GM19372 (cell line): ENCODE measurements at regions not wholly inside any gene's neighbourhood (a gene's known extent, or its start where the extent isn't known, plus 50 kb on each side); places are given as distances from the start of the nearest gene placed in this dataset.

ENCODE experiments used
- ATAC-seq: cut with Tn5 transposase; IDR thresholded peaks from one replicate; pipeline ENCODE4 v1.9.1; 2021; ENCODE audit warnings: mild to moderate bottlenecking, low read depth, moderate library complexity; ENCODE audit not compliant: unreplicated experiment

GRCh38 chr20:40195742-40196141 is 493.3 kb downstream of the MAFB start:
- ATAC-seq = no peak

DNA sequence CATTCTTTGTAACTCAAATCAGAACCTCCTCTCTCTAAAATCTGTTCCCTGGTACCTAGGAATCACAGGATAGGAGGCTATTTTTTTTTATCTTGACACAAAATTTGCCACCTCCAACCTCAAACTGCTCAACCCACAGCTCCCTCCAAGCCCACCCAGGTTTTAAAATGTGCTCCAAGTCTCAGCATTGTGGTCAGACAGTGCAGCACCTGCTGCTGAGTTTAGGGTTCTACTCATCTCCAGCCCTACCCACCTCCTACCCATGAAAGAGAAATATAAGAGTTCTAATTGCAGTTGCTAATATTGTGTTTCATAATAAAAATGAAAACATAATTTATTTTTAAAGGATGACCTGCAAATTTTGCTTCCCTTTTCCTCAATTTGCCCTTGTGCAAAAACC is 496.5 kb downstream of the MAFB start:
- no peak for ATAC-seq

DNA sequence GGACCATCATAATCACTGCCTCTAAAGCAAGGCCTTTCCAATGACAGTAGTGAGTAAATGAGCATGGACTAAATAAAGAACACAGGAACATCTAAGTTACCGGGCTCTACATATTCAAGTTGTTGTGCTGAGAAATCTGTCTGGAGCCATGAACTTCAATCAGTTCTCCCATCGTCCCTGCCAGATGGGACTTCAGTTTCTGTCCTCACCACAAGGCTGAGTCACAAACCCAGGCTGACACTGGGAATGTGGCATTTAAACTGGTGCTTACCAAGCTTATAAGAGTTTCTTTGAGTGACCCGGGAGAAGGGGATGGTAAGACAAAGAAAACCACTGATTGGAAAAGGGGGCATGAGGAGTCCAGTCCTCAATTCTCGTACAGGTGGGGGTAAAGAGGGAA is 497.0 kb downstream of the MAFB start:
- ATAC-seq = no peak

DNA sequence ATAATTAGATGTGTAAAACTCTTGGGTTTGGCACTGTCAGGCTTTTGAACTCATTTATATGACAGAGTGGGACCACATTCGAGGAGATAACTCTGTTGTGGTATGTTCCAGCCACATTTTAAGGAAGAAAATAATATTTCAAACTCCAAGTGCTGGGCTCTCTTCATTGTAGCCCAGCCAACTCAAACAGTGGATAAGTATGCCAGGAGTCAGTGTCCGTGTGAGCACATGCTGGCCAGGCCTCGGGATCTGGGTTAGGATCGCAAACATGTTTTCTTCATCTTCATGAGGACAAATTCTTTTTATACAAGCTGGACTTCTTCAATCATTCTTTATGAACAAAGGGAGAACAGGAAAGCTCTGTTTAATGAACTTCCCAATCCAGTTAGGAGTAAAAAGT is 497.5 kb downstream of the MAFB start:
- ATAC-seq = no peak

- no peak for ATAC-seq
Observed at GRCh38 chr20:40189621-40190020, 499.4 kb downstream of the MAFB start.

DNA sequence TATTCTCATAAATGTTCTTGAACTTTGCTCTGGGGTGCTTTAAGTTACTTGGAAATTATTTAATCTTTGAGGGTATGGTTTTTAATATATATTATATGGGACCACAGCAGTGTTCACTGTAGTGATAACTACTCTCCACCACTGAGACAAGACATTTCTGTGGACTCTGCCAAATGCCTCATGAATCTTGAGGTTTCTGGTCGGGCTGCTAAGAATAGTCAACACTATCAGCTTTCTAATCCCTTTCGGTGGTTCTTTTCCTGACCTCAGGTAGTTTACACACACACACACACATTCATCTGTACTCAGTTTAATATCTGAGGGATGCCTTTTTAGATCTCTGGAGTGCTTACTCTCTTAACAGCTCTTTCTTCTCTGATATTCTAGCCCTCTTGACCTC is 500.7 kb downstream of the MAFB start:
- ATAC-seq = no peak

DNA sequence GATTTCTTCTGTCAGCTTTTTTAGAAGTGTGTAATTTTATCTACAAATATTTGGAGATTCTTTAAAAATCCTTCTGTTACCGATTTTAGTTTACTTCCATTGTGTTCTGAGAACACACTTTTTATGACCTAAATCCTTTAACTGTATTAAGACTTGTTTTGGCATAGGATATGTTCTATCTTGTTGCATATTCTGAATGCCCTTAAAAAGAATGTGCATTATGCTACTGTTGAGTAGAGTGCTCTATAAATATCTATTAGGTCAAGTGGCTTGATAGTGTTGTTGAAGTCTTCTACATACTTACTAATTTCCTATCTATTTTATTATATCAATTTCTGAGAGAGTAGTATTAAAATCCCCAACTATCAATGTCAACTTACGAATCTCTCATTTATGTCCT is 502.2 kb downstream of the MAFB start:
- ATAC-seq = no peak

GRCh38 chr20:40181676-40182075 is 507.4 kb downstream of the MAFB start:
- ATAC-seq = no peak

GRCh38 chr20:40176098-40176841 is 512.8 kb downstream of the MAFB start:
- no peak for ATAC-seq

GRCh38 chr20:40175296-40175695 is 513.7 kb downstream of the MAFB start:
- no peak for ATAC-seq

GRCh38 chr20:40173872-40174271 is 515.2 kb downstream of the MAFB start:
- no peak for ATAC-seq

DNA sequence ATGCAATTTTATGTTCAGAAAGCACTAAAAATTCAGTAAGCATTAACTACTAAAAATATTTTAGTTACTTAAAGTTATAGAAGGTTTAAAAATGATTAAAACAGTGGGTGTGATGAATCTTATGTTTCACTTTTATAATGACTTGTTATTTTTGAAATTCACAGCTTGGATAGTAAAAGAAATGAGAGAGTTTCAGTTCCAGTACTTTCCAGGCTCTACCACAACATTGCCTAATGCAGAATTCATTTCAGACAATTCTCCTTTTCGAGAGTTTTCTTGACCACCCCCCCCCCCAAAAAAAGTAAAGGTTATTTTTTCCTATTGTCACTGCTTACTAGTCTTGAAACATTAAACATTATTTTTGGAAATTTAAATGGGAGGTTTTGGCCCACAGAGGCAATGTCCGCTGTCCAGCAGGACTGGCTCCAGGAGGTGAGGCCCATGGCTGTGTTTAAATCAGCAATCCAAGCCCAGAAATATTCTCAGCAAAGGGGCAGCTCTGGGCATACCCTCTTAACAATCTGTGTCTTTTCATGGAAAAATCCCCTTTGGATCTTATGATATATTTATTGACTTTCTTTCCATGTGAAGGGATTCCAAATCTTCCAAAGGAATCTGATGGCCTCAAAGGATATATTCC is 519.9 kb downstream of the MAFB start:
- ATAC-seq = no peak

DNA sequence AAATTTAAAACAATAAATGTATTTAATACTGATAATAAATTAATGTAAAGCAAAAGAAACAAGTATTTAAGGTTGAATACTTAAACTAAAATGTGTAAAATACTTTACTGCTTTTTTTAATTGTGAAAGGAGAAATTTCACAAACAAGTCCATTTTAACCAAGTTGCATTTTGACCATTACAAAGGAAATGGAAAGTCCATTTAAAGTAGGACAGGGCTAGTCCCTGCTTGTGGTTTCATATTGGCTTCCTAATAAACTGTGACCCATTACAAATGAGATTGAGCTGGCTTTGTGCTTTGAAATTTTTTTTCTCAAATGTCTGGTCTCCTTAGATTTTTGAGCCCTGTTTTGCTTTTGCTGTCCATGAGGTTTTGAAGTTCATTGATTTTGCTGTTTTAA is 527.6 kb downstream of the MAFB start:
- ATAC-seq = no peak

DNA sequence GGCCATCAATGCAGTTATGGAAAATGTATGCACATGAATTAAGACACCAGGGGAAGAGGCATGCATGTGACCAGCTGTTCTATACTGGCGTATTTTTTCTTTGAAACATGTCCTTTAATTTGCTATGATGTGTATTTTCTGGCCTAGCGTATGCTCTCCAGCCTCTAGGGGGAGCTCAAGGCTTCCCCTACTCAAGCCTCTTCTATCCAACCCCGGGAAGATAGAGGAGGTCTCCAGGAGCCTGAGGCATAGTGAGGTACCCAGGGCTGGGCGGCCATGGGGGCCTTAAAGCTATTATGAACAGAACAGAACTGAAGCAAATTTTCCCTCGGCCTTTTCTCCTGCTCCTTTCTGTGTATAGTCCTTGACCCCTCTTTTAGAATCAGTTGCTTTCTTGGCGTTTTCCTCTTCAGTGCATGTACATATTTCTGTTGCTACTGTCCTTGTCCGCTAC is 528.9 kb downstream of the MAFB start:
- peak; percentile 42 for ATAC-seq

DNA sequence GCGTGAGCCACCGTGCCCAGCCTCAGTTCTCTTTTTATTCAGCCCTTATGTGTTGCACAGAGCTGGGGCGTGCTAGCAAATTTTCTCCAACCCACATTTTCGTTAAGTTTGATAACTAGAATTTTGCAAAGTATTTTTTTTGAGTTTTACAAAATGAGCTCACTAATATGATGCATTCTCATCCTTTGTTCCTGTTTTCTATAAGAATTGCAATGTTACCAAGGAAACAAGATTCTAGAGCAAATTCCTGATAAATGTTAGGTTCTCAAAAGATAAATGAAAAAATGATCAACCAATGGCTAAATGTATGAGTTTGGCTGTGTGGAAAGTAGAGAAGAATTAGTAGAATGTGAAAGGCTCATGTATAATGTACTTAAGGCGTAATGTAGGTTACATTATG is 529.8 kb downstream of the MAFB start:
- no peak for ATAC-seq

DNA sequence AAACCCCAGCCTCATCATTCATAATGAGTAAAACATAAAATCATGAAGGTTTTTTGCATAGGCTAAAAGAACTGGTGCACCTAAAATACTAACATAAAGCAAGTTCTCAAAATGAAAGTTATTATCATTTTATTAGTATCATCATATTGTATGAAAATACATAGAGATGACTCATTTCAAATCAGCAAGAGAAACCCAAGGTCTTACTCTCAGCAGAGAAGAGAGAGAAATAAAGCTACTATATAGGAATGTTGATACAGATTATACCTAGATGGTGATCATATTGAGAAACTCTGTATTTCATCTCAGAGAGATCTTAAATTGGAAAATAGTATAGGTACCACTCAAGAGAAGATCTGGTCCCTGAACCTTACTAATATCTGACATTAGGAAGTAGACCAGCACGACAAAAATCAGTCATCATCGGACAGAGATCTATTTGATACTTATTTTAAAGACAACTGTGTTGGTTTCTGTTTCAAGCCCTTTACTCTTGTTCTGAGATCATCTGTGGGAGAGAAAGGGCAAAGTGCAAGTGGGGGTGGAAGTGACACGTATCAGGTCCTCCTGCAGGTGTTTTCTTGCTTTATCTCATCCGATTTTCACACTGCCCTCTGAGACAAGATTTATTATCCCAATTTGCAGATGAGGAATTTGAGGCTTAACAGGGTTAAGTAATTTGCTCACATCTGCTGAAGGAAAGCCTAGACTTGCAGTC is 532.3 kb downstream of the MAFB start:
- ATAC-seq = peak; percentile 89

DNA sequence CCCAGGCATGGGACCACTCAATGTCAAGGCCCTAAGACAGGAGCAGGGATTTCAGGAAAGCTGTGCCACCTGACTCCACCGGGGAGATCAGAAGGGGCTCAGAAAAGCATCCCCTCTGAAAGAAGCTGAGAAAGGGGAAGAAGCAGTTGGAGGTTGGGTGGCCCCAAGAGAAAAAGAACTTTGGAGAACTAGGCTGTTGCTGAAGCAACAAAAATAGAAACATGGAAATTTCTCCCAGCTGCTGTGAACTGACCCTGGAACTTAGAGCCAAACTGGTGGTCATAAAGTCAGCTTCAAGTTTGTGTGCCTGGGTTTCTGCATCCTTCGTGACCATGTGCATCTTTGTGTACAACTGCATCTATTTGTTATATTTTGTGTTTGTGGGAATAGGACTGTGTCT is 534.5 kb downstream of the MAFB start:
- ATAC-seq = no peak

DNA sequence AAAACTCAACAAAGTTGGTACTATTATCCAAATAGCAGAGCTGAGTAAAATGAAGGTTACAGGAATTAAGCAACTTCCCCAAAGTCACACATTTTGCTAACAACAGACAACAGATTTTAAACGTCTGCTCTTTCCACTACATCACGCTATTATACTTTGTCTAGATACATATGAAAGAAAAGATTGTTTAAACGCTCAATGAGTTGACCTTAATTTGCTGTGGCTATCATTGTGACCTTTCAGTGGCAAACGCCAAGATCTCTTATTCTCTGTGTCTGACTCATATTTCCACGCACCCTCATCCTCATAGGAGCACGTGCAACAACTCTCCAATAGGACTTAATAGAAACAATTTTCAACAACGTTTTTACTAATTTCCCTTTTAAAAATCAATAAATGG is 540.1 kb downstream of the MAFB start:
- no peak for ATAC-seq

- ATAC-seq = no peak
Observed at GRCh38 chr20:40146071-40146470, 543.0 kb downstream of the MAFB start.

GRCh38 chr20:40144581-40144980 is 544.5 kb downstream of the MAFB start:
- ATAC-seq = no peak

GRCh38 chr20:40134176-40134575 is 554.9 kb downstream of the MAFB start:
- ATAC-seq = no peak

- ATAC-seq = no peak
Observed at GRCh38 chr20:40120827-40121226, 568.2 kb downstream of the MAFB start.
